Fibroblast of skin of scalp (primary cell): ENCODE measurements at regions not wholly inside any gene's neighbourhood (a gene's known extent, or its start where the extent isn't known, plus 50 kb on each side); places are given as distances from the start of the nearest gene placed in this dataset.
A peak's percentile ranks its signal among the peaks of the same experiment; 100 is the strongest.

ENCODE experiments used
- DNase-seq: peaks from one replicate; pipeline ENCODE4 v3.0.0-alpha.2; 2013

- DNase-seq = peak; percentile 23
Measured at GRCh38 chr2:3960106-3960505, 256.7 kb downstream of the DCDC2C start.

- DNase-seq = no peak
Measured at GRCh38 chr2:3962719-3963118, 259.3 kb downstream of the DCDC2C start.

GRCh38 chr2:3965211-3965610, 261.8 kb downstream of the DCDC2C start:
- DNase-seq = no peak

- DNase-seq = no peak
Measured at GRCh38 chr2:3965953-3966352, 262.6 kb downstream of the DCDC2C start.

GRCh38 chr2:3966470-3966869, 263.1 kb downstream of the DCDC2C start:
- no peak for DNase-seq

GRCh38 chr2:3968736-3969135, 265.4 kb downstream of the DCDC2C start:
- no peak for DNase-seq

- no peak for DNase-seq
Measured at GRCh38 chr2:3970791-3971651, 267.6 kb downstream of the DCDC2C start.

- DNase-seq = no peak
Measured at GRCh38 chr2:3971652-3972192, 268.3 kb downstream of the DCDC2C start.

GRCh38 chr2:3972377-3972776, 269.0 kb downstream of the DCDC2C start:
- no peak for DNase-seq

GRCh38 chr2:3974765-3975164, 271.4 kb downstream of the DCDC2C start:
- no peak for DNase-seq

GRCh38 chr2:3981446-3981987, 278.1 kb downstream of the DCDC2C start:
- no peak for DNase-seq

GRCh38 chr2:3982160-3982559, 278.8 kb downstream of the DCDC2C start:
- no peak for DNase-seq

- DNase-seq = no peak
Measured at GRCh38 chr2:3986063-3986462, 282.7 kb downstream of the DCDC2C start.

- DNase-seq = no peak
Measured at GRCh38 chr2:3986530-3987258, 283.3 kb downstream of the DCDC2C start.

- no peak for DNase-seq
Measured at GRCh38 chr2:4002841-4003403, 299.5 kb downstream of the DCDC2C start.

GRCh38 chr2:4012197-4012596, 308.8 kb downstream of the DCDC2C start:
- no peak for DNase-seq

GRCh38 chr2:4018535-4018934, 315.2 kb downstream of the DCDC2C start:
- no peak for DNase-seq

GRCh38 chr2:4020153-4020552, 316.8 kb downstream of the DCDC2C start:
- DNase-seq = no peak

- no peak for DNase-seq
Measured at GRCh38 chr2:4020649-4021048, 317.3 kb downstream of the DCDC2C start.

- no peak for DNase-seq
Measured at GRCh38 chr2:4024605-4025004, 321.2 kb downstream of the DCDC2C start.

- no peak for DNase-seq
Measured at GRCh38 chr2:4029081-4029480, 325.7 kb downstream of the DCDC2C start.

- DNase-seq = no peak
Measured at GRCh38 chr2:4039896-4040295, 336.5 kb downstream of the DCDC2C start.
